ENCODE measurements at regions not wholly inside any gene's neighbourhood (a gene's known extent, or its start where the extent isn't known, plus 50 kb on each side); places are given as distances from the start of the nearest gene placed in this dataset.

- DNase-seq (ENCODE audit: low read depth, low spot score): no peak
- CTCF ChIA-PET: no interaction called here
- no peak for TF ChIP-seq STAT3 (IDR thresholded peaks at IDR 0.05; ENCODE audit: low read depth, low read length)
- no peak for TF ChIP-seq CREB1 (IDR thresholded peaks at IDR 0.05; ENCODE audit: low read depth)
- no peak for TF ChIP-seq JUNB (IDR thresholded peaks at IDR 0.05)
- TF ChIP-seq CUX1 (IDR thresholded peaks at IDR 0.05; ENCODE audit: insufficient replicate concordance, low read depth, low read length): no peak
- TF ChIP-seq IRF5 (IDR thresholded peaks at IDR 0.05; ENCODE audit: borderline replicate concordance): no peak
- TF ChIP-seq KLF5 (IDR thresholded peaks at IDR 0.05; ENCODE audit: partially characterized antibody): no peak
- no peak for TF ChIP-seq ZBED1 (IDR thresholded peaks at IDR 0.05; ENCODE audit: borderline replicate concordance)
- TF ChIP-seq E2F8 (IDR thresholded peaks at IDR 0.05; ENCODE audit: low read depth, partially characterized antibody): no peak
- TF ChIP-seq RBBP5 (conservative IDR thresholded peaks at IDR 0.05): no peak
- TF ChIP-seq ZNF592 (IDR thresholded peaks at IDR 0.05): no peak
- TF ChIP-seq CREM (IDR thresholded peaks at IDR 0.05; ENCODE audit: low read depth): no peak
- TF ChIP-seq RFX5 (IDR thresholded peaks at IDR 0.05; ENCODE audit: low read depth, low read length): no peak
- H3K36me3 ChIP-seq (ENCODE audit: control insufficient read depth in 2 of 2, insufficient read depth in 2 of 2, low read length in 1 of 2): no peaks in the 10 kb centered on the region
- H3K9me3 ChIP-seq (replicated peaks; ENCODE audit: control insufficient read depth, insufficient read depth, low read length): no peaks in the 10 kb centered on the region
- H3K27me3 ChIP-seq (replicated peaks in 1 of 2; ENCODE audit: control insufficient read depth in 2 of 2, insufficient read depth in 2 of 2, low read length in 1 of 2): no peaks in the 10 kb centered on the region
- no peaks in the 10 kb centered on the region for H4K20me1 ChIP-seq (ENCODE audit: control insufficient read depth, insufficient read depth)
- no peaks in the 10 kb centered on the region for H3K79me2 ChIP-seq (ENCODE audit: control insufficient read depth, insufficient read depth, low read length)
- no peak overlapping the region for H2AFZ ChIP-seq (ENCODE audit: control insufficient read depth, low read depth, low read length)
- no peak overlapping the region for H3K4me2 ChIP-seq (ENCODE audit: control insufficient read depth, insufficient read depth)
- no peak for ATAC-seq
- 0% methylated on average over 1 of the region's 1 CpG for WGBS (ENCODE audit: insufficient coverage, insufficient replicate concordance, low lambda C conversion rate, missing lambda C conversion rate)
- no peak overlapping the region for H3K27ac ChIP-seq (ENCODE audit: control insufficient read depth, insufficient read depth)
- SMC1A ChIA-PET (ENCODE audit: uncharacterized antibody, unreplicated experiment): interaction anchor here (0.9 kb wide), 1 partner anchor 22 kb away, joined by 4 read pairs; no protein-coding TSS in a partner anchor
- H3K4me3 ChIP-seq: no peak overlapping the region
- H3K4me1 ChIP-seq (ENCODE audit: control insufficient read depth, insufficient read depth, low read length): no peaks in the 10 kb centered on the region
- BruUV-seq (replicated peaks): no TSS peak
- intact Hi-C loops (cut with micrococcal nuclease; ENCODE audit: unreplicated experiment): no loop called here
- RAD21 ChIA-PET (ENCODE audit: unreplicated experiment): no interaction called here
- POLR2A ChIA-PET: no interaction called here
- in situ Hi-C loops (cut with MboI): no loop called here
- H3K9ac ChIP-seq (ENCODE audit: control insufficient read depth, insufficient read depth, low read length): no peak overlapping the region
- no peak for FAIRE-seq
Measured at GRCh38 chr11:37343290-37343689, 745.3 kb upstream of the RAG2 start.

Data from GM12878 (cell line).